ENCODE measurements at regions not wholly inside any gene's neighbourhood (a gene's known extent, or its start where the extent isn't known, plus 50 kb on each side); places are given as distances from the start of the nearest gene placed in this dataset.

DNA sequence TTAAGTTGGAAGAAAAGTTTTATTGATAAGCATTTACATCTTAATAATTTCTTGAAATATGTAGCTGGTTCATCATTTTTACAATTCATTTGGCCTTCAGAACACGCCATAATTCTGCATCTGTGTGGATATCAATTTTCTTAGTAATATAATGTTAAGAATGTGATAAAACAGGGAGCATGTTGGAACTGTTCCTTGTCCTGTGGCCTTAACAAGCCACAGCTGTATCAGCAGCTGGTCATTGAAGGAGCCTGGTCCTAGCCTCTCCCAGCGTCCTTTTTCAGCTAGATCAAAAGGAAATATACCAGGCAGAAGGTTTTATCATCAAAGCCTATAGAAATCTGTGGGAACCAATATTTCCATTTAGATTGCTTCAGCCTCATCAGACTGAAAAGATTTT is 421.8 kb downstream of the SPRY2 start:
- no peak overlapping the region for H3T11ph ChIP-seq (ENCODE audit: low read length)

More for the DNA sequence above, 421.8 kb downstream of the SPRY2 start:
- no peak overlapping the region for H2AFZ ChIP-seq (ENCODE audit: low read length)
- H2BK120ac ChIP-seq (ENCODE audit: low read depth, low read length, poor library complexity, severe bottlenecking) = no peak overlapping the region
- no peak overlapping the region for H3K27ac ChIP-seq (ENCODE audit: insufficient read length, low read depth, low read length)
- peaks cover 4 to 5% of the 10 kb centered on the region in 2 experiments; a peak in 3 of 4 replicates for H3K4me1 Mint-ChIP-seq
- H4K20me1 ChIP-seq (ENCODE audit: control insufficient read depth, insufficient read depth, insufficient read length) = no peaks in the 10 kb centered on the region
- no peak overlapping the region for H3K14ac ChIP-seq (ENCODE audit: insufficient read depth, low read length)
- H3K79me2 ChIP-seq (ENCODE audit: insufficient read depth, low read length) = no peaks in the 10 kb centered on the region
- H2BK20ac ChIP-seq (ENCODE audit: low read depth, low read length, poor library complexity, severe bottlenecking) = no peak overlapping the region
- no peak overlapping the region for H3K4me3 Mint-ChIP-seq
- no peak overlapping the region for H4K91ac ChIP-seq (ENCODE audit: insufficient read length, low read depth, low read length)
- no peak overlapping the region for H4K5ac ChIP-seq (ENCODE audit: insufficient read length, low read depth, low read length)
- H3K4me1 ChIP-seq (ENCODE audit: insufficient read depth, low read length) = no peaks in the 10 kb centered on the region
- H3K9me3 ChIP-seq (ENCODE audit: control insufficient read depth, low read depth, low read length) = no peaks in the 10 kb centered on the region
- no peak overlapping the region for H2BK15ac ChIP-seq (ENCODE audit: low read depth, low read length)
- H3K4me2 ChIP-seq (ENCODE audit: insufficient read depth, insufficient read length, low read length) = no peak overlapping the region
- no peaks in the 10 kb centered on the region for H3K23me2 ChIP-seq (ENCODE audit: insufficient read length, low read depth, low read length, poor library complexity, severe bottlenecking)
- no CpG with 5 or more reads among the region's 2 CpGs for WGBS (ENCODE audit: extremely low coverage, insufficient read length, low lambda C conversion rate)
- no peaks in the 10 kb centered on the region for H3K27me3 ChIP-seq (ENCODE audit: insufficient read depth, low read length)
- H3K27ac Mint-ChIP-seq = no peak overlapping the region
- H2AK5ac ChIP-seq (ENCODE audit: insufficient read length, low read length) = no peak overlapping the region
- no peak overlapping the region for H2BK12ac ChIP-seq (ENCODE audit: insufficient read length, low read depth, low read length)
- peaks cover 19 to 30% of the 10 kb centered on the region in 2 experiments; a peak in 4 of 5 replicates for H3K9me3 Mint-ChIP-seq
- no peaks in the 10 kb centered on the region for H3K27me3 Mint-ChIP-seq (ENCODE audit: low read depth)
- H3K4ac ChIP-seq (ENCODE audit: low read depth, low read length) = no peak overlapping the region
- no peak overlapping the region for H3K23ac ChIP-seq (ENCODE audit: insufficient read length, low read depth, low read length)
- H4K8ac ChIP-seq (replicated peaks; ENCODE audit: insufficient read length, low read depth, low read length) = no peak overlapping the region
- no peak for DNase-seq
- no peak overlapping the region for H3K56ac ChIP-seq (ENCODE audit: insufficient read length, low read depth, low read length)
- H3K36me3 Mint-ChIP-seq (ENCODE audit: insufficient read depth in 1 of 3, low read depth in 3 of 3) = peaks cover 8 to 16% (median 15%) of the 10 kb centered on the region in 3 experiments; a peak in 6 of 7 replicates
- TF ChIP-seq, protein P1, sequence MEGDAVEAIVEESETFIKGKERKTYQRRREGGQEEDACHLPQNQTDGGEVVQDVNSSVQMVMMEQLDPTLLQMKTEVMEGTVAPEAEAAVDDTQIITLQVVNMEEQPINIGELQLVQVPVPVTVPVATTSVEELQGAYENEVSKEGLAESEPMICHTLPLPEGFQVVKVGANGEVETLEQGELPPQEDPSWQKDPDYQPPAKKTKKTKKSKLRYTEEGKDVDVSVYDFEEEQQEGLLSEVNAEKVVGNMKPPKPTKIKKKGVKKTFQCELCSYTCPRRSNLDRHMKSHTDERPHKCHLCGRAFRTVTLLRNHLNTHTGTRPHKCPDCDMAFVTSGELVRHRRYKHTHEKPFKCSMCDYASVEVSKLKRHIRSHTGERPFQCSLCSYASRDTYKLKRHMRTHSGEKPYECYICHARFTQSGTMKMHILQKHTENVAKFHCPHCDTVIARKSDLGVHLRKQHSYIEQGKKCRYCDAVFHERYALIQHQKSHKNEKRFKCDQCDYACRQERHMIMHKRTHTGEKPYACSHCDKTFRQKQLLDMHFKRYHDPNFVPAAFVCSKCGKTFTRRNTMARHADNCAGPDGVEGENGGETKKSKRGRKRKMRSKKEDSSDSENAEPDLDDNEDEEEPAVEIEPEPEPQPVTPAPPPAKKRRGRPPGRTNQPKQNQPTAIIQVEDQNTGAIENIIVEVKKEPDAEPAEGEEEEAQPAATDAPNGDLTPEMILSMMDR (conservative IDR thresholded peaks at IDR 0.05) = no peak
- H3K9ac ChIP-seq (ENCODE audit: extremely low read depth, insufficient read length, low read length) = no peak overlapping the region
- no peak overlapping the region for H3K18ac ChIP-seq (ENCODE audit: insufficient read length, low read depth, low read length)
- no peak overlapping the region for H2BK5ac ChIP-seq (ENCODE audit: insufficient read length, low read length)
- H3K79me1 ChIP-seq (ENCODE audit: insufficient read depth, low read depth, low read length, poor library complexity, severe bottlenecking) = no peaks in the 10 kb centered on the region
